ENCODE measurements at regions not wholly inside any gene's neighbourhood (a gene's known extent, or its start where the extent isn't known, plus 50 kb on each side); places are given as distances from the start of the nearest gene placed in this dataset.

DNA sequence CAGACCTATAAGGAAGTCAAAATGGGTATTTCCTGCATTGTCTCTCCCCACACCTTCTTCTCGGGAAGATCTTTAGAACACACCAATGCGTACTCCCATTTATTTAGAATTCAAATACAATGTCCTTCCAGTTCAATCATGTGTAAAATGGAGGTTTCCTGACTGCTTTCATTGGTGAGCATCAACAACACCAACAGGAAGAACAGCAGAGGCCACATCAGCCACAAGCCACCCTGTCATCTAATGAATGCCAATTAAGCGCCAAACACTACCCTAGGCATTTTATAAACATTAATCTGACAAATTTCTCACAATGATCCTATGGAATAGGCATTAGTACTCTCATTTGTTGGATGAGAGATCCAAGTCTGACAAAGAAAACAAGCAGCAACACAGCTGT, 68.4 kb upstream of the SMLR1 start:
- TF ChIP-seq CTCF (IDR thresholded peaks at IDR 0.05) (no peak), POLR2A (IDR thresholded peaks at IDR 0.05) (no peak), EP300 (IDR thresholded peaks at IDR 0.05) (no peak), POLR2AphosphoS5 (IDR thresholded peaks at IDR 0.05) (no peak)

Data from gastroesophageal sphincter (tissue), 3 donors.